Caco-2 (cell line): ENCODE measurements at regions not wholly inside any gene's neighbourhood (a gene's known extent, or its start where the extent isn't known, plus 50 kb on each side); places are given as distances from the start of the nearest gene placed in this dataset.

Experiments
- BruUV-seq: library from RNA; stranded (reverse); fragments of 400-500 nt; replicated peaks from 2 replicates; lab custom pipeline; 2021; lab: Mats Ljungman, UMichigan
- CTCF ChIA-PET: fragments of 300-600 bp; sonication (Branson Sonifier 250); formaldehyde crosslinking; loops from one replicate; lab custom pipeline; 2022; ENCODE audit warnings: antibody characterized with exemption; lab: Charles Lee
- POLR2A ChIA-PET: fragments of 300-600 bp; sonication (Branson Sonifier 250); formaldehyde crosslinking; loops from one replicate; lab custom pipeline; 2022; ENCODE audit warnings: antibody characterized with exemption; lab: Charles Lee
- DNase-seq, 2 experiments: peaks; one replicate each; pipeline versions ENCODE4 v3.0.0 to v3.0.0-alpha.2; 2020 to 2022
- H3K27me3 ChIP-seq: replicated peaks from 2 replicates; pipeline ENCODE4 v1.6.0; 2011; ENCODE audit warnings: low read length; ENCODE audit not compliant: control insufficient read depth, insufficient read depth
- H3K36me3 ChIP-seq: 2 replicates; pipeline ENCODE4 v1.5.1; 2011; ENCODE audit warnings: low read length; ENCODE audit not compliant: control insufficient read depth, insufficient read depth
- H3K4me1 ChIP-seq: fragments of 250-450 bp; sonication (Bioruptor Pico); 2 replicates; pipeline ENCODE4 v1.5.1; 2020; ENCODE audit warnings: mild to moderate bottlenecking
- H3K4me3 ChIP-seq: 2 replicates; pipeline ENCODE4 v1.5.1; 2011; ENCODE audit warnings: low read depth, mild to moderate bottlenecking, control low read depth, low read length
- H3K9me3 ChIP-seq: fragments of 250-450 bp; sonication (Bioruptor Pico); 2 replicates; pipeline ENCODE4 v1.5.1; 2020; ENCODE audit warnings: mild to moderate bottlenecking, moderate library complexity
- H3K27ac Mint-ChIP-seq: one replicate; pipeline ENCODE4 v1.8.0; 2022; ENCODE audit warnings: mixed read lengths; ENCODE audit not compliant: unreplicated experiment
- H3K27me3 Mint-ChIP-seq: one replicate; pipeline ENCODE4 v1.8.0; 2022; ENCODE audit warnings: mixed read lengths; ENCODE audit not compliant: insufficient read depth, unreplicated experiment
- H3K36me3 Mint-ChIP-seq: one replicate; pipeline ENCODE4 v1.8.0; 2022; ENCODE audit warnings: mild to moderate bottlenecking, mixed read lengths; ENCODE audit not compliant: insufficient read depth, unreplicated experiment
- H3K4me1 Mint-ChIP-seq: one replicate; pipeline ENCODE4 v1.8.0; 2022; ENCODE audit warnings: low read depth, mixed read lengths; ENCODE audit not compliant: unreplicated experiment
- H3K4me3 Mint-ChIP-seq: one replicate; pipeline ENCODE4 v1.8.0; 2022; ENCODE audit warnings: mild to moderate bottlenecking, moderate library complexity, mixed read lengths; ENCODE audit not compliant: unreplicated experiment
- H3K9me3 Mint-ChIP-seq: one replicate; pipeline ENCODE4 v1.8.0; 2022; ENCODE audit warnings: mixed read lengths; ENCODE audit not compliant: unreplicated experiment
- intact Hi-C: fragments of 100-400 bp; cut with micrococcal nuclease; formaldehyde crosslinking; loops from one replicate; pipeline ENCODE4 v1.10.0; 2022; ENCODE audit not compliant: unreplicated experiment
- TF ChIP-seq, protein P1 (sequence below), 2 experiments: fragments of 200-600 bp in 1 of 2; IDR thresholded peaks; 1 replicate in 1 of 2; 2 replicates in 1 of 2; pipeline versions ENCODE4 v1.5.1 to v1.8.0; 2011 to 2022; ENCODE audit warnings: antibody characterized with exemption in 1 of 2, control low read depth in 1 of 2, inconsistent platforms in 1 of 2, low read depth in 1 of 2, low read length in 1 of 2, mild to moderate bottlenecking in 1 of 2, moderate library complexity in 1 of 2; ENCODE audit not compliant: insufficient read depth in 1 of 2, severe bottlenecking in 1 of 2, unreplicated experiment in 1 of 2

DNA sequence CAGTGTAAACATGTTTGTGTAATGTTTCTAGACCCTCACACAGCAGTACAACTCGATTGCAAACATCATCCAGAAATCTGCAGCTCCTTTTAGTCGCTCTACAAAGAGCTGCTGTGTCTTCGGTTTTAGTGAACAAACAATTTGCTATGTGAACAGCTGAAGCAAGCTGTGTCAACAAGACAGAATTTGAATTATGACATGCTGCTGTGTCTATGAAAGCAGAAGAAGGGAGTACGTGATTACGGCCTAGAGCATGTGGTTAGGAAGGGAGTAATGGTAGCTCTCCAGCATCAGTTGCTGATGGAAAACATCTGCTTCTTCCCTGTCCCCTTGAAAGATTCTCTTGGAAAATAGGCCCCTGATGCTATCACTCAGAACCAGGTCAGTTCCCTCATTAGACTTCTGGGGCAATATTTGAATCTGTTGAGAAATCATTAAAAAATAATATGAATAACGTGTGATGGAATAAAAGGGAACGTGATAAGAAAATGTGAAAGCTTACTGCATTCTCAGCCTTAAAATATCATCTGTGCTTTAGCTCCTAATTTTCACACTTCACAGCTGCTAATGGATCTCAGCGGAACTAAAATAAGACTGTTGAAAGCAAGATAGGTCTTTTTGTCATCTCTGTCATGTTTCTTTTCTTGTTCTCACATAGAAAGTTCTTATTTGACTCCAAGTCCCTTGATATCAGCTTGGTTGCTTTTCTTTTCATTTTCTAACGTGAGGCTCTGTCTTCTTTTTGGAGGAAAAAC is 891.5 kb downstream of the ROBO2 start:
- ChIA-PET CTCF (no interaction called here), POLR2A (no interaction called here)
- no TSS peak for BruUV-seq
- no peak for DNase-seq
- no peaks in the 10 kb centered on the region for H3K9me3 ChIP-seq
- H3K36me3 ChIP-seq: no peaks in the 10 kb centered on the region
- no peaks in the 10 kb centered on the region for H3K27me3 ChIP-seq
- Mint-ChIP-seq H3K4me1 (no peaks in the 10 kb centered on the region), H3K27ac (no peak overlapping the region), H3K36me3 (no peaks in the 10 kb centered on the region), H3K27me3 (no peaks in the 10 kb centered on the region), H3K4me3 (no peak overlapping the region), H3K9me3 (no peaks in the 10 kb centered on the region)
- intact Hi-C loops: no loop called here
- no peaks in the 10 kb centered on the region for H3K4me1 ChIP-seq
- TF ChIP-seq, protein P1, sequence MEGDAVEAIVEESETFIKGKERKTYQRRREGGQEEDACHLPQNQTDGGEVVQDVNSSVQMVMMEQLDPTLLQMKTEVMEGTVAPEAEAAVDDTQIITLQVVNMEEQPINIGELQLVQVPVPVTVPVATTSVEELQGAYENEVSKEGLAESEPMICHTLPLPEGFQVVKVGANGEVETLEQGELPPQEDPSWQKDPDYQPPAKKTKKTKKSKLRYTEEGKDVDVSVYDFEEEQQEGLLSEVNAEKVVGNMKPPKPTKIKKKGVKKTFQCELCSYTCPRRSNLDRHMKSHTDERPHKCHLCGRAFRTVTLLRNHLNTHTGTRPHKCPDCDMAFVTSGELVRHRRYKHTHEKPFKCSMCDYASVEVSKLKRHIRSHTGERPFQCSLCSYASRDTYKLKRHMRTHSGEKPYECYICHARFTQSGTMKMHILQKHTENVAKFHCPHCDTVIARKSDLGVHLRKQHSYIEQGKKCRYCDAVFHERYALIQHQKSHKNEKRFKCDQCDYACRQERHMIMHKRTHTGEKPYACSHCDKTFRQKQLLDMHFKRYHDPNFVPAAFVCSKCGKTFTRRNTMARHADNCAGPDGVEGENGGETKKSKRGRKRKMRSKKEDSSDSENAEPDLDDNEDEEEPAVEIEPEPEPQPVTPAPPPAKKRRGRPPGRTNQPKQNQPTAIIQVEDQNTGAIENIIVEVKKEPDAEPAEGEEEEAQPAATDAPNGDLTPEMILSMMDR (IDR thresholded peaks at IDR 0.05; ENCODE audit: insufficient read depth in 1 of 2, low read depth in 1 of 2, low read length in 1 of 2, severe bottlenecking in 1 of 2, unreplicated experiment in 1 of 2): no peak
- H3K4me3 ChIP-seq: no peak overlapping the region

GRCh38 chr3:77932926-77933325 is 893.0 kb downstream of the ROBO2 start:
- POLR2A ChIA-PET: no interaction called here
- intact Hi-C loops: no loop called here
- no TSS peak for BruUV-seq
- Mint-ChIP-seq H3K9me3 (no peaks in the 10 kb centered on the region), H3K36me3 (no peaks in the 10 kb centered on the region), H3K4me1 (no peaks in the 10 kb centered on the region), H3K27me3 (no peaks in the 10 kb centered on the region), H3K4me3 (no peak overlapping the region), H3K27ac (no peak overlapping the region)
- TF ChIP-seq, protein P1 (IDR thresholded peaks at IDR 0.05; ENCODE audit: insufficient read depth in 1 of 2, low read depth in 1 of 2, low read length in 1 of 2, severe bottlenecking in 1 of 2, unreplicated experiment in 1 of 2): no peak
- Histone ChIP-seq H3K4me3 (no peak overlapping the region), H3K36me3 (no peaks in the 10 kb centered on the region), H3K9me3 (no peaks in the 10 kb centered on the region), H3K4me1 (no peaks in the 10 kb centered on the region), H3K27me3 (no peaks in the 10 kb centered on the region)
- no peak for DNase-seq
- CTCF ChIA-PET: no interaction called here

DNA sequence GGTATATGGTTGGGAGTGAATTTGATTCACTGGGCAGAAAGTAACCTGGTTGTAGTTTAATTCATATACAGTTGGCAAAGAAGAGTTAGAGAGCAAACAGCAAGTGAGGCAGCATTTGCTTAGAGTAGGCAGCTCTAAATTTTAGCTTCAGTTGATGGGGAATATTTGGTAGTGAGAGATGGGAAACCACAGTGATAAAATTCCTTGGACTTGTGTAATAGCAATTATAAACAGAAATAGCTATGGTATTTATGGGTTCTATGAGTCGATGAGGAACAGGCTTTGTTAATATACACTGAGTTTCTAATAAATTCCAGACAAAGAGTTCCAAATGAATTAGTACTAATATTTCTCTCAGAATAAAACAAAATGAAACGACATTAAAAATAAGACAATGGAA is 894.0 kb downstream of the ROBO2 start:
- no peak overlapping the region for H3K4me3 Mint-ChIP-seq
- no TSS peak for BruUV-seq

More for the DNA sequence above, 894.0 kb downstream of the ROBO2 start:
- POLR2A ChIA-PET: no interaction called here
- TF ChIP-seq, protein P1 (IDR thresholded peaks at IDR 0.05; ENCODE audit: insufficient read depth in 1 of 2, low read depth in 1 of 2, low read length in 1 of 2, severe bottlenecking in 1 of 2, unreplicated experiment in 1 of 2): no peak
- H3K36me3 ChIP-seq: no peaks in the 10 kb centered on the region
- no peaks in the 10 kb centered on the region for H3K9me3 Mint-ChIP-seq
- no peak for DNase-seq
- no peaks in the 10 kb centered on the region for H3K36me3 Mint-ChIP-seq
- H3K27ac Mint-ChIP-seq: no peak overlapping the region
- no peaks in the 10 kb centered on the region for H3K27me3 ChIP-seq
- no peaks in the 10 kb centered on the region for H3K4me1 ChIP-seq
- intact Hi-C loops: no loop called here
- no peak overlapping the region for H3K4me3 ChIP-seq
- no peaks in the 10 kb centered on the region for H3K4me1 Mint-ChIP-seq
- no peaks in the 10 kb centered on the region for H3K27me3 Mint-ChIP-seq
- H3K9me3 ChIP-seq: no peaks in the 10 kb centered on the region
- CTCF ChIA-PET: no interaction called here
